ENCODE measurements at regions not wholly inside any gene's neighbourhood (a gene's known extent, or its start where the extent isn't known, plus 50 kb on each side); places are given as distances from the start of the nearest gene placed in this dataset.

DNA sequence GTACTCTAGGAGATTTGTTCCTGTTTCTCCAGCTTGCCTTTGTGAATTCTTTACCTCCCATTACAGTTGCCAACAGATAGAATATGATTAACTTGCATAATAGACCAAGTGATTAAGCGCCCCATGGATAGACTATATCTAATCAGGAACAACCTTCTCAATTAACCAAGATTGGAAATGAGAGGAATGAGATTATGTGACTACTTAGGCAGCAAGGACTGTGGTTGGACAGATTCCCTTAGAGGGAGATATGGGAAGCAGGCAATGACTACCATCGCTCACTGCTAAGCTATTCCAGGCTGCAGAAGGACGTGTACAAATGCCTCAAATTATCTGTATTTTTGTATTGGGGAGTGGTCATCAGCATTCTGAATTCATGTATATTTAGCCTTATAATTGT, 278.1 kb upstream of the DAB2 start:
- Histone ChIP-seq H3K4me1 (no peaks in the 10 kb centered on the region), H3K27ac (no peak overlapping the region), H3K4me3 (no peak overlapping the region), H3K9me3 (no peaks in the 10 kb centered on the region), H3K36me3 (no peaks in the 10 kb centered on the region), H3K27me3 (no peaks in the 10 kb centered on the region)
- TF ChIP-seq, protein P1, sequence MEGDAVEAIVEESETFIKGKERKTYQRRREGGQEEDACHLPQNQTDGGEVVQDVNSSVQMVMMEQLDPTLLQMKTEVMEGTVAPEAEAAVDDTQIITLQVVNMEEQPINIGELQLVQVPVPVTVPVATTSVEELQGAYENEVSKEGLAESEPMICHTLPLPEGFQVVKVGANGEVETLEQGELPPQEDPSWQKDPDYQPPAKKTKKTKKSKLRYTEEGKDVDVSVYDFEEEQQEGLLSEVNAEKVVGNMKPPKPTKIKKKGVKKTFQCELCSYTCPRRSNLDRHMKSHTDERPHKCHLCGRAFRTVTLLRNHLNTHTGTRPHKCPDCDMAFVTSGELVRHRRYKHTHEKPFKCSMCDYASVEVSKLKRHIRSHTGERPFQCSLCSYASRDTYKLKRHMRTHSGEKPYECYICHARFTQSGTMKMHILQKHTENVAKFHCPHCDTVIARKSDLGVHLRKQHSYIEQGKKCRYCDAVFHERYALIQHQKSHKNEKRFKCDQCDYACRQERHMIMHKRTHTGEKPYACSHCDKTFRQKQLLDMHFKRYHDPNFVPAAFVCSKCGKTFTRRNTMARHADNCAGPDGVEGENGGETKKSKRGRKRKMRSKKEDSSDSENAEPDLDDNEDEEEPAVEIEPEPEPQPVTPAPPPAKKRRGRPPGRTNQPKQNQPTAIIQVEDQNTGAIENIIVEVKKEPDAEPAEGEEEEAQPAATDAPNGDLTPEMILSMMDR (IDR thresholded peaks at IDR 0.05) = no peak
- no peak for DNase-seq (ENCODE audit: low spot score)

DNA sequence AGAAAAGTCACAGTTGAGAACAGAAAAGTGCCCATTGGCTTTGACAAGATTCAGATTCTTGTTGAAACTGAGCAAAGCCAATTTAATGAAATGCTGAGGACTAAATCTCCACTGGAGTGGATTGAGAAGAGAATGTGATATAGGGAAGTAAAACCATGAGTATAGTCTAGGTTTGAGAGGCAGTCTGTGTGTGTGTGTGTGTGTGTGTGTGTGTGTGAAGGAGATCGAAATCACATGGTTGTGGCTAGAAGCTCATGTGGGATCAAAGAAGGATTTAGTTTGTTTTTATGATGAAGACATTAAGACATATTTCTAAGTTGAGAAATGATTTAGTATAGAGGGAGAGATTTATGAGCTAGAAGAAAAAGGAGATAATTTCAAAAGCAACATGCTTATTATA, 275.7 kb upstream of the DAB2 start:
- no peaks in the 10 kb centered on the region for H3K4me1 ChIP-seq
- TF ChIP-seq, protein P1 (IDR thresholded peaks at IDR 0.05) = no peak
- H3K27me3 ChIP-seq = no peaks in the 10 kb centered on the region
- no peaks in the 10 kb centered on the region for H3K36me3 ChIP-seq
- no peaks in the 10 kb centered on the region for H3K9me3 ChIP-seq
- H3K27ac ChIP-seq = no peak overlapping the region
- DNase-seq (ENCODE audit: low spot score) = no peak
- no peak overlapping the region for H3K4me3 ChIP-seq

DNA sequence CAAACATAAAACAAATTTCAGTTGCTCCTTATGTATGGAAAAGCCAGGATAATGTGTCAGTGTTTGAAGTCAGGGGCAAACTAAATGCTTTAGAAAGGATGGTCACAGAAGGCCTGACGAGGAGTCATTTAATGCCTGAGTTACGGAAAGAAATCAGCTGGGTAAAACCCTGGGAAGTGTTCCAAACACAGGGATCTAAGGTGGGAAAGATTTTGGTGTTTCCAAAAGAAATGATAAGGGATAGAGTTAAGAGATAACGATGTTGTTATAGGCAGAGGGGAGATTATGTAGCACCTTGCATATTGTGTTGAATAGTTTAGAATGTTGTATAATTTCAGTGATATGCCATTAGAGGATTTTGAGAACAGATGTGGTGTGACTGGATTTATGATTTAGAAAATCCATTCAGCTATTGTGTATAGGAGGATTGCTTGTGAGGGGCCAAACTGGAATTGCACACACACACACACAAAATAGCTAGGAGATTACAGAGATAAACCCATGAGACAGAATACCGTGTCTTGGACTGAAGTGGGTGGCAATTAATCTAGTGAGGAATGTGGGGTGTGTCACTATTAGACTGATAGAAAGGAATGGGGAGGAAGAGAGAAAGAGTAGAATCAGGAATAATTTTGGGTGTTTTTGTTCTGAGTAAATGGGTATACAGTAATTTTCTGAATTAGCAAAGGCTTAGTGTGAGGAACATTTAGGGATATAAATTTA, 274.2 kb upstream of the DAB2 start:
- Histone ChIP-seq H3K27me3 (no peaks in the 10 kb centered on the region), H3K27ac (no peak overlapping the region), H3K4me3 (no peak overlapping the region), H3K9me3 (no peaks in the 10 kb centered on the region), H3K4me1 (no peaks in the 10 kb centered on the region), H3K36me3 (no peaks in the 10 kb centered on the region)
- DNase-seq (ENCODE audit: low spot score) = no peak
- TF ChIP-seq, protein P1 (IDR thresholded peaks at IDR 0.05) = no peak

DNA sequence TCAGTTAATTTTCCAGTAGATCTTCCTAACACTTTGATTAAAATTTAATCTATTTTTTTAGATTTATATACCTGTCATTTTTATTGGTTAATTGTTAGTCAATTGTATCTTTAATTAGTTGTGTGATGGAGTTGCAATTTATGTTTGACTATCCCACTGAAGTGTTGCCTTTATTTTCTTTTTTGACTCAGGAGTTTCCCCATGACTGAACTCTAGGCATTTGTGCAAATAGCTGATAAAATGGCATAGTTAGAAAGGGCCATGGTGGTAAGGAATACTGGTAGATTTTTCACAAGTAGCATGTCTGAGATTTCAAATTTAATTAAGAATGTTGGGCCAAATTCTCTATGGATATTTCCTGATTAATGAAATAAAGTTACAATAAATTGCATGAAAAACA, 273.1 kb upstream of the DAB2 start:
- no peak for DNase-seq (ENCODE audit: low spot score)
- no peaks in the 10 kb centered on the region for H3K36me3 ChIP-seq
- H3K27me3 ChIP-seq = no peaks in the 10 kb centered on the region
- H3K9me3 ChIP-seq = no peaks in the 10 kb centered on the region
- no peak overlapping the region for H3K27ac ChIP-seq
- TF ChIP-seq, protein P1 (IDR thresholded peaks at IDR 0.05) = no peak
- no peaks in the 10 kb centered on the region for H3K4me1 ChIP-seq
- H3K4me3 ChIP-seq = no peak overlapping the region

DNA sequence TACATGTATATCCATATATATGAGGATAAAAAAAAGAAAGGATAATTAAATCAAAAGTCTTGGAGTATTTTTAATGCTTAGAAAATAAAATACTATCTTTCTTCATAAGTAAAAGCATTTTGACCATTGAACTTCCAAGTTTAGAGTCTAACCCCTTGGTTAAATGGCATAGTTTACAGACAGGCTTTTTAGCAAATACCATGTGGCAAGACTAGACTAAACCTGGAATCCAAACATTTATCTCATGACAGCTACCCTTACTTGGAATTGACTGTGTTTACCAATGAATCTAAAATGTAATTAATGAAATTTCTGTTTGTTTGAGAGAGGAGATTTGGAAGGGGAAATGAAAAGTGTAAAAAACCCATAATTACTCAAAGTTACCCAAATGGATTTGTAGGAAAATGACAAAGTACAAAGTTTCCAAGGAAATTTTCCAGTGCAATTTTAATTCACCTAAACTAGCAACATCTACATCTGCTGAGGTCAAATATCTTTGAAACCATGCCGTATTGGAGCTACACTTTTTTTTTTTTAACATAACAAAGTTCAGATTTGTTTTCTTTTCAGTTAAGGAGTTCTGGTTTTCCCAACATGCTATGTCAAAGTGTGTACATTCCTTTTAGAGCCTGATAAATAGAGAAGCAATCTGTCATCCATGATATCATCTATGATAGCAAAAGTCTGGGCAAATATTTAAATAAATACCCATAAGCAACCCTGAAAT, 272.1 kb upstream of the DAB2 start:
- TF ChIP-seq, protein P1 (IDR thresholded peaks at IDR 0.05) = no peak
- H3K4me1 ChIP-seq = no peaks in the 10 kb centered on the region
- no peak overlapping the region for H3K27ac ChIP-seq

More for the DNA sequence above, 272.1 kb upstream of the DAB2 start:
- no peaks in the 10 kb centered on the region for H3K9me3 ChIP-seq
- no peaks in the 10 kb centered on the region for H3K27me3 ChIP-seq
- no peaks in the 10 kb centered on the region for H3K36me3 ChIP-seq
- no peak for DNase-seq (ENCODE audit: low spot score)
- no peak overlapping the region for H3K4me3 ChIP-seq

Measured in right atrium auricular region (tissue), 2 donors.